HG02642 (cell line): ENCODE measurements at regions not wholly inside any gene's neighbourhood (a gene's known extent, or its start where the extent isn't known, plus 50 kb on each side); places are given as distances from the start of the nearest gene placed in this dataset.
A peak's percentile ranks its signal among the peaks of the same experiment; 100 is the strongest.
"Not testable (repeated sequence)": the region's sequence is repeated elsewhere in the genome, so short reads cannot be mapped to it uniquely, and the experiment has no call there.

Experiments
- ATAC-seq: cut with Tn5 transposase; IDR thresholded peaks from one replicate; pipeline ENCODE4 v1.9.1; 2021; ENCODE audit warnings: mild to moderate bottlenecking; ENCODE audit not compliant: unreplicated experiment, poor library complexity

- ATAC-seq, result no peak
Observed at GRCh38 chr3:20537234-20537633, 351.2 kb upstream of the SGO1 start.

GRCh38 chr3:20529911-20530310 is 343.9 kb upstream of the SGO1 start:
- no peak for ATAC-seq

GRCh38 chr3:20528180-20528770 is 342.3 kb upstream of the SGO1 start:
- no peak for ATAC-seq

- ATAC-seq, result no peak
Observed at GRCh38 chr3:20527368-20527767, 341.4 kb upstream of the SGO1 start.

- no peak for ATAC-seq
Observed at GRCh38 chr3:20524328-20524727, 338.3 kb upstream of the SGO1 start.

GRCh38 chr3:20523293-20523692 is 337.3 kb upstream of the SGO1 start:
- no peak for ATAC-seq

GRCh38 chr3:20517316-20517715 is 331.3 kb upstream of the SGO1 start:
- ATAC-seq, result not testable (repeated sequence)

GRCh38 chr3:20516311-20516710 is 330.3 kb upstream of the SGO1 start:
- no peak for ATAC-seq

GRCh38 chr3:20515834-20516233 is 329.8 kb upstream of the SGO1 start:
- ATAC-seq, result no peak

- peak; percentile 93 for ATAC-seq
Observed at GRCh38 chr3:20511863-20512505, 326.0 kb upstream of the SGO1 start.

GRCh38 chr3:20510396-20510795 is 324.4 kb upstream of the SGO1 start:
- no peak for ATAC-seq

GRCh38 chr3:20503394-20504082 is 317.5 kb upstream of the SGO1 start:
- ATAC-seq, result no peak

GRCh38 chr3:20490996-20491395 is 305.0 kb upstream of the SGO1 start:
- ATAC-seq, result no peak

GRCh38 chr3:20488151-20488550 is 302.1 kb upstream of the SGO1 start:
- no peak for ATAC-seq

- no peak for ATAC-seq
Observed at GRCh38 chr3:20484126-20484525, 298.1 kb upstream of the SGO1 start.

- no peak for ATAC-seq
Observed at GRCh38 chr3:20482350-20482749, 296.3 kb upstream of the SGO1 start.

- ATAC-seq, result no peak
Observed at GRCh38 chr3:20480786-20481365, 294.9 kb upstream of the SGO1 start.

- ATAC-seq, result no peak
Observed at GRCh38 chr3:20478436-20478835, 292.4 kb upstream of the SGO1 start.

- not testable (repeated sequence) for ATAC-seq
Observed at GRCh38 chr3:20464237-20464636, 278.2 kb upstream of the SGO1 start.

GRCh38 chr3:20462723-20463122 is 276.7 kb upstream of the SGO1 start:
- ATAC-seq, result no peak

- no peak for ATAC-seq
Observed at GRCh38 chr3:20462226-20462625, 276.2 kb upstream of the SGO1 start.
